Fibroblast of mammary gland (primary cell): ENCODE measurements at regions not wholly inside any gene's neighbourhood (a gene's known extent, or its start where the extent isn't known, plus 50 kb on each side); places are given as distances from the start of the nearest gene placed in this dataset.
"Not testable (repeated sequence)": the region's sequence is repeated elsewhere in the genome, so short reads cannot be mapped to it uniquely, and the experiment has no call there.

Source experiments
- DNase-seq: peaks from one replicate; pipeline ENCODE4 v3.0.0-alpha.2; 2010; ENCODE audit warnings: low read depth
- H3K4me3 ChIP-seq: 2 replicates; pipeline ENCODE4 v1.5.1; 2011; ENCODE audit warnings: low read depth, mild to moderate bottlenecking, low read length, moderate library complexity; ENCODE audit not compliant: control insufficient read depth
- TF ChIP-seq, protein P1 (sequence below): conservative IDR thresholded peaks from 2 replicates; pipeline ENCODE4 v1.5.1; 2011; ENCODE audit warnings: low read depth, low read length, inconsistent platforms; ENCODE audit not compliant: control insufficient read depth, insufficient read depth

DNA sequence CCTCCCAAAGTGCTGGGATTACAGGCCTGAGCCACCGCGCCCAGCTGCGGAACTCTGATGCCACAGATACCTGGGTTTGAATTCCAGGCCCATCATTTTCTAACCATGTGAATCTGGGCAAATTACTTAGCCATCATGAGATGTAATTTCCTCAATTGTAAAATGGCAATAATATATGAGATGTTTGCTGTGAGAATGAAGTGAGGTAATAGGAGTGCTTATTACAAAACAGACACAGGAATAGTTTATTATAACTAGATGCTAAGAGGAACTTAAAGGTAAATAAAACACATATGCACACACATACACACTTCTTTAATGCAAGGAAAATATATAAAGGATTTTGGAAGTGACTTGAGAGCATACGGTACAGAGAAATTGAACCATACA lies 64.7 kb upstream of the TNIK start:
- no peak overlapping the region for H3K4me3 ChIP-seq
- no peak for DNase-seq
- TF ChIP-seq, protein P1, sequence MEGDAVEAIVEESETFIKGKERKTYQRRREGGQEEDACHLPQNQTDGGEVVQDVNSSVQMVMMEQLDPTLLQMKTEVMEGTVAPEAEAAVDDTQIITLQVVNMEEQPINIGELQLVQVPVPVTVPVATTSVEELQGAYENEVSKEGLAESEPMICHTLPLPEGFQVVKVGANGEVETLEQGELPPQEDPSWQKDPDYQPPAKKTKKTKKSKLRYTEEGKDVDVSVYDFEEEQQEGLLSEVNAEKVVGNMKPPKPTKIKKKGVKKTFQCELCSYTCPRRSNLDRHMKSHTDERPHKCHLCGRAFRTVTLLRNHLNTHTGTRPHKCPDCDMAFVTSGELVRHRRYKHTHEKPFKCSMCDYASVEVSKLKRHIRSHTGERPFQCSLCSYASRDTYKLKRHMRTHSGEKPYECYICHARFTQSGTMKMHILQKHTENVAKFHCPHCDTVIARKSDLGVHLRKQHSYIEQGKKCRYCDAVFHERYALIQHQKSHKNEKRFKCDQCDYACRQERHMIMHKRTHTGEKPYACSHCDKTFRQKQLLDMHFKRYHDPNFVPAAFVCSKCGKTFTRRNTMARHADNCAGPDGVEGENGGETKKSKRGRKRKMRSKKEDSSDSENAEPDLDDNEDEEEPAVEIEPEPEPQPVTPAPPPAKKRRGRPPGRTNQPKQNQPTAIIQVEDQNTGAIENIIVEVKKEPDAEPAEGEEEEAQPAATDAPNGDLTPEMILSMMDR: no peak

DNA sequence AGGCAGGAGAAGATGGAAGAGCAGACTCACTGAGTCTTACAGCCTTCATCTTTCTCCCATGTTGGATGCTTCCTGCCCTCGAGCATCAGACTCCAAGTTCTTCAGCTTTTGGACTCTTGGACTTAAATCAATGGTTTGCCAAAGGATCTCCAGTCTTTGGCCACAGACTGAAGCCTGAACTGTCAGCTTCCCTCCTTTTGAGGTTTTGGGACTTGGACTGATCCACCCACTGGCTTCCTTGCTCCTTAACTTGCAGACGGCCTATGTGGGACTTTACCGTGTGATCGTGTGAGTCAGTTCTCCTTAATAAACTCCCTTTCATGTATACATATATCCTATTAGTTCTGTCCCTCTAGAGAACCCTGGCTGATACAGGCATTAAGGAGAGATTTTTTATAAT lies 62.4 kb upstream of the TNIK start:
- peak; percentile 30 for DNase-seq
- no peak overlapping the region for H3K4me3 ChIP-seq
- TF ChIP-seq, protein P1: no peak

- not testable (repeated sequence) for H3K4me3 ChIP-seq, DNase-seq
Observed at GRCh38 chr3:171519423-171519822, 59.2 kb upstream of the TNIK start.

- DNase-seq: no peak
- no peak overlapping the region for H3K4me3 ChIP-seq
- TF ChIP-seq, protein P1: no peak
Observed at GRCh38 chr3:171516765-171517164, 56.6 kb upstream of the TNIK start.

DNA sequence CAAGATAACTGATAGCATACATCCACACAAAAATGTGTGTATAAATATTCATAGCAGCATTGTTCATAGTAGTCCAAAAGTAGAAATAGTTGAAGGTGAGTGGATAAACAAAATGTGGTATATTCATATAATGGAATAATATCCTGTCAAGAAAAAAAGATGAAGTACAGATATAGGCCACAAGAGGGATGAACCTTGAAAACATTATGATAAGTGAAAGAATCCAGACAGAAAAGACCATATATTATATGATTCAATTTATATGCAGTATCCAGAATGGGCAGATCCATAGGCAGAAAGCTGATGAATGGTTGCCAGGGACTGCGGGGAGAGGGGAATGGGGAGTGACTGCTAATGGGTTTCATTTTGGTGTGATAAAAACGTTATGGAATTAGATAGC lies 54.3 kb upstream of the TNIK start:
- DNase-seq: no peak
- TF ChIP-seq, protein P1: peak; percentile 19
- H3K4me3 ChIP-seq: no peak overlapping the region

GRCh38 chr3:171511450-171511849 lies 51.2 kb upstream of the TNIK start:
- DNase-seq: no peak
- no peak overlapping the region for H3K4me3 ChIP-seq
- TF ChIP-seq, protein P1: no peak
